NB4 (cell line): ENCODE measurements at regions not wholly inside any gene's neighbourhood (a gene's known extent, or its start where the extent isn't known, plus 50 kb on each side); places are given as distances from the start of the nearest gene placed in this dataset.

ENCODE experiments used
- POLR2A ChIP-seq: IDR thresholded peaks from 2 replicates; pipeline ENCODE4 v1.6.1; 2011; ENCODE audit warnings: mild to moderate bottlenecking; ENCODE audit not compliant: insufficient read length; ENCODE audit errors: extremely low read depth
- TF ChIP-seq, protein P1 (sequence below): IDR thresholded peaks from one replicate; pipeline ENCODE4 v1.5.1; 2012; ENCODE audit warnings: low read depth, low read length

- TF ChIP-seq, protein P1, sequence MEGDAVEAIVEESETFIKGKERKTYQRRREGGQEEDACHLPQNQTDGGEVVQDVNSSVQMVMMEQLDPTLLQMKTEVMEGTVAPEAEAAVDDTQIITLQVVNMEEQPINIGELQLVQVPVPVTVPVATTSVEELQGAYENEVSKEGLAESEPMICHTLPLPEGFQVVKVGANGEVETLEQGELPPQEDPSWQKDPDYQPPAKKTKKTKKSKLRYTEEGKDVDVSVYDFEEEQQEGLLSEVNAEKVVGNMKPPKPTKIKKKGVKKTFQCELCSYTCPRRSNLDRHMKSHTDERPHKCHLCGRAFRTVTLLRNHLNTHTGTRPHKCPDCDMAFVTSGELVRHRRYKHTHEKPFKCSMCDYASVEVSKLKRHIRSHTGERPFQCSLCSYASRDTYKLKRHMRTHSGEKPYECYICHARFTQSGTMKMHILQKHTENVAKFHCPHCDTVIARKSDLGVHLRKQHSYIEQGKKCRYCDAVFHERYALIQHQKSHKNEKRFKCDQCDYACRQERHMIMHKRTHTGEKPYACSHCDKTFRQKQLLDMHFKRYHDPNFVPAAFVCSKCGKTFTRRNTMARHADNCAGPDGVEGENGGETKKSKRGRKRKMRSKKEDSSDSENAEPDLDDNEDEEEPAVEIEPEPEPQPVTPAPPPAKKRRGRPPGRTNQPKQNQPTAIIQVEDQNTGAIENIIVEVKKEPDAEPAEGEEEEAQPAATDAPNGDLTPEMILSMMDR = no peak
- no peak for TF ChIP-seq POLR2A
Observed at GRCh38 chr5:173498286-173498685, 118.2 kb downstream of the BOD1 start.
